ENCODE measurements at regions not wholly inside any gene's neighbourhood (a gene's known extent, or its start where the extent isn't known, plus 50 kb on each side); places are given as distances from the start of the nearest gene placed in this dataset.

DNA sequence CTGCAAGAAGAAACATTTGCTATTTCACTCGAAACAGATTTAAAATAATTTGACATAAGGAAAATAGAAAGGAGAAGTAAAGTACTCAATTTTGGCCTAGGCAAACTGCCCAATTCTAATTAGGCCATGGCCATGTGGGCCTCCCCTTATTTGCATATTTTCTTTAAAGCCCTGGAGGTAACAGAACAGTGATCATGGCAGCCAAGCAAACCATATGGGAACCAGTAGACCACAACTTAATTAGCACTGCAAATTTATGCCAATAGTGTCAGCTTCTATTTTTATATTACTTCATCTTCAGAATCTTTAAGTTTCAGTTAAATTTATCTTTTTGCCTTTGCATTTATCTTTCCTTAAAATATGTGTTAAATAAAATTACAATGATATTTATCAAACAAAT is 63.3 kb upstream of the THSD7A start:
- DNase-seq = no peak
- ATAC-seq (ENCODE audit: poor library complexity) = no peak
- intact Hi-C loops (cut with DNase I) = no loop called here

DNA sequence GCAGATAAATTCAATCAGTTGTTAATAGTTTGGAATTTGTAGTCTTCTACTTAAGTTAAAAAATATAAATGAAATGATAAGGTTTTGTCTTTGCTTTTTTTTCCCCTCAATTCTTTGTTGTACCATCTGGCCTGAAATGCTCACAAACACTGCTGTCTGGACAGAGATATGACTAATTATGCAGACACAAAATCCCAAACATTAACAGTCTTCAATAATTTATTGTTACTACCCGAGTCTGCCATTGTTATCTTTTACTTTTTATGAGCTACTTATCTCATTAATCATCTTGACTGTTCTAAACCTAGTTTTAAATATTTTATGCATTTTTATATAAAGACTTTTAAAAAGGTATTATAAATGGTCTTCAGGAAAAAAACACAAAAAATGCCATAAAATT is 64.7 kb upstream of the THSD7A start:
- DNase-seq (no peak), ATAC-seq (ENCODE audit: poor library complexity) (no peak)
- intact Hi-C loops (cut with DNase I) = no loop called here

DNA sequence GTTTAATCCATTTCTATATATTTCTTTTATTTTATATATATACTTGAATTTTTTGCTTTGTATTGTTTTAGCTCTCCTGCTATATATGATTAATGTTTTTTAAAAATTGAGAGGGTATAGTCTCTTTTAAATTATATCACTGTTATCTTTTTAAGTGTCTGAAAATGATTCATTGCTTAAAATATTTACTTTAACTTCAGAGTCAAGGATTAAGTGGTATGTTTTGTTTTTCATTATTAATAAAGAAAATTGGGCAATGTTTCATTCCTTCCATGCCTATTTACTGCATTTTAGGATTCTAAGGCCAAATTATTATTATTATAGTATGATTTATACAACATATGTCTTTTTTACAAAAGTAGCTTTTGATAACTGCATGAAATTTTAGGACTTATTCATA is 67.2 kb upstream of the THSD7A start:
- intact Hi-C loops (cut with DNase I) = no loop called here
- ATAC-seq (ENCODE audit: poor library complexity) (no peak), DNase-seq (no peak)

DNA sequence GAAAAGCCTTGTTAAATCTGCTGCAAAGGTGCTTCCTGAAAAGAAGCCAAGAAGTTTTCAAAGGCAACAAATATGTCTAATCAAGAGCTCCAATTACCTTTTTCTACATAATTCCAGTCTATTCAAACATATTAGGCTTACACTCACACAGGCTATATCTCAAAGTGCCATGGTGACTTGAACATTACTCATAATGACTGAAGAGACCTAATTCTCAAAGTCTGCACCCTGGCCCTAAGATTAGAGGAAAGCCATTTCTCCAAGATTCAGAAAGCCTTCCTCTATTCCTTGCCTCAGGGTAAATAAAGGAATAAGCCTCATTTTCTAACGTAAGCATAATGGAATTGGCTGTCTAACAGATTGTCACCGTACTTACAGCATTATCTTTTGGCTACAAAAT is 78.3 kb upstream of the THSD7A start:
- no peak for ATAC-seq (ENCODE audit: poor library complexity)
- DNase-seq = no peak
- intact Hi-C loops (cut with DNase I) = no loop called here

DNA sequence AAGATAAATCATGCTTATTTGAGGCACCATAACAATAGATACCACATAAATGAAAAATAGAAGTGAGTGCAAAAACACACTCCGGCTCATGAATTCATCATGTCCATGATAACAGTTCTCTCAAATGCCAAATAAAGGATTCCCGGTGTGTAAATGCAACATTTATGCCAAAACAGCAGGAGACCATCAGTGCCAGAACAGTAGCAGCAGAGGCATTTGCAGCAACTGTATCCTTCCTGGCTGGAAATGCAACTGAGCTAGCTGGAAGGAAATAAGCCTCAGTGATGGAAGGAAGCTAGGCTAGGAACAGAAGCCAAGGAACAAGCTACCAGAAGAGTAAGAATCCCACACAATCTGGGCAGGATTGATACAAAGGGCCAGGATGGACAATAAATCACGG is 79.9 kb upstream of the THSD7A start:
- DNase-seq = no peak
- intact Hi-C loops (cut with DNase I) = no loop called here
- no peak for ATAC-seq (ENCODE audit: poor library complexity)

DNA sequence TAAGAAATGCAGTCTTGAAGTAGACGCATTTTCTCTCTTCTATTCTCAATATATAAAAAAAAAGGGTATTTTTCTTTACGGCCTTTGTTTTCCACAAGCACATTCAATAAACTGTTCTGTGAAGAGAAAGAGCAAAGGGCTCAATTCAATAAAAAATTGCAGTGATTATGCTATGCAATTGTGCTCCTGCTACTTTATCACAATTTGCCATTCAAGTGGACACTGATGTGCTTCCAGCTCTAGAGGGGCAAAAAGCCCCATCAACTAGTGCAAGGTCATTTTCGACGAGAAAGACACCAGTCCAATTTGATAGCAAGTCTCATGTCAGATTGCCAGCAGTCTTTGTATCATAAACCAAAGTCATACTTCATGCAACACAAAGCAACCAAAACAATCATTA is 82.6 kb upstream of the THSD7A start:
- intact Hi-C loops (cut with DNase I) = no loop called here
- no peak for DNase-seq
- ATAC-seq (ENCODE audit: poor library complexity) = no peak

DNA sequence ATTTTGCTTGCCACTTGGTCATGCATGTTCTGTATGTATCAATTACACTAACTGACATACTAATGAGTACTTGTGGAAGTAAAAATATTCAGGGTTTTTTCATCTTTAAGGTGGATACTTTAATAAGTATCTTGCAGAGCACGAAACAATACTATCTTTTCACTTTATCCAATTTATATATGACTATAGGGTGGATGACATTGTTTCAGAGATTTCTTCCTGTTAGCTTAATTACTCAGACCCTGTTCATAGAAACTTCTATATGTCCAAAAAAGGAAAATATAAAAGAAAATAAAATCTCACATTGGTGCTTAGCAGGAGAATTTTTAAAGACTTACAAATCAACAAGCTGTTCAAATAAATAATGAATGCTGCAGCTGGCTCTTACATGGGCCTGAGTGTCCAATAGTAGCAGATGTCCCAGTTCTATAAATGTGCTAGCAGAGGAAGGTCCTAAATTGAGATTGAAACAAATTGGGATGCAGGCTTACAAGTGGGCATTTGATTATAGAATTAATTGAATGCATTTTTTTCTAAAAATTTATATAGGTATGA is 91.5 kb upstream of the THSD7A start:
- intact Hi-C loops (cut with DNase I) = no loop called here
- ATAC-seq (ENCODE audit: poor library complexity) = no peak
- no peak for DNase-seq

GRCh38 chr7:11931307-11931706 is 99.3 kb upstream of the THSD7A start:
- intact Hi-C loops (cut with DNase I) = no loop called here
- no peak for DNase-seq
- ATAC-seq (ENCODE audit: poor library complexity) = no peak

DNA sequence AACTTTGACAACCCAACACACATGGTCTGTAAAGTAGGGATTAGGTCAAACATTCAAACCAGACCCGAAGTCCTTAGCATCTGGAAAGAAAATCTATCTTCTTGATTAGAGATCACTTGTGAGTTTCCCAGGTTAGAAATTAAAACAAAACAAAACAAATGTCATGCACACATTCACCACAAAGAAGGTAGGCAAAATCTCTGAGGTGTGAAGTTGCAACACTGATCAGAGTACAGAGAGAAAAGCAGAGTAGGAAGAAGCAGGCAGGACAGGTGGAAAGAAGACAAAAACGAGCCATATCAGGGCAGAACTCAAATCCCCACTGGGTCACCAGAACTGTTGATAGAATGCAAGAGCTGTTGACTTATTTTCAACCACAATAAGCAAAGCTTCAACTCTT is 102.8 kb upstream of the THSD7A start:
- DNase-seq (no peak), ATAC-seq (ENCODE audit: poor library complexity) (no peak)
- intact Hi-C loops (cut with DNase I) = no loop called here

- no peak for ATAC-seq (ENCODE audit: poor library complexity)
- DNase-seq = no peak
- intact Hi-C loops (cut with DNase I) = no loop called here
Measured at GRCh38 chr7:11935905-11936304, 103.9 kb upstream of the THSD7A start.

DNA sequence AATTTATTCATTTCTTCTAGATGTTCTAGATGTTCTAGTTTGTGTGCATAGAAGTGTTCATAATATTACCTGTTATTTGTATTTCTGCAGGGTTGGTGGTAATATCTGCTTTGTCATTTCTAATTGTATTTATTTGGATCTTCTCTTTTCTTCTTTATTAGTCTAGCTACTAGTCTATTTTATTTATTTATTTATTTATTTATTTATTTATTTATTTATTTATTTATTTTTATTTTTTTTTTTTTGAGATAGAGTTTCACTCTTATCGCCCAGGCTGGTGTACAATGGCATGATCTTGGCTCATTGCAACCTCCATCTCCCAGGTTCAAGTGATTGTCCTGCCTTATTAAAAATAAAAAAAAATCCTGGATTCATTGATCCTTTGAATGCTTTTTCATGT is 114.8 kb upstream of the THSD7A start:
- no peak for DNase-seq
- no peak for ATAC-seq (ENCODE audit: poor library complexity)
- intact Hi-C loops (cut with DNase I) = no loop called here

- ATAC-seq (ENCODE audit: poor library complexity) (no peak), DNase-seq (no peak)
- intact Hi-C loops (cut with DNase I) = no loop called here
Measured at GRCh38 chr7:11950281-11950680, 118.3 kb upstream of the THSD7A start.

DNA sequence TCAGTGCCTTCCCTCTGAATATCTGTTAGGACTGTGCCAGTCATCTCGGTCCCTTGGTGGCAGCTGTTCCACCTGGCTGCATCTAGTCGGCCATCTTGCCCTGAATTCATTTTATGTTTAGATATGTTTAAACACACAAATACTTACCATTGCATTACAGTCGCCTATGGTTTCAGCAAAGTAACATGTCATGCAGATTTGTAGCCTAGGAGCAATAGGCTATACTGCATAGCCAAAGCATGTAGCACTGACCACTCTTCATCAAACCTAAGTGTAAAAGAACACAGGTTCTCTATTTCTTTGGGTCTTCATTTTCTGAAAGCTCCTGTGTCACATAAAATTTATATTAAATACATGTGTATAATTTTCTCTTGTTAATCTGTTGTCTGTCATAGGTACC is 118.9 kb upstream of the THSD7A start:
- intact Hi-C loops (cut with DNase I) = no loop called here
- no peak for ATAC-seq (ENCODE audit: poor library complexity)
- no peak for DNase-seq

DNA sequence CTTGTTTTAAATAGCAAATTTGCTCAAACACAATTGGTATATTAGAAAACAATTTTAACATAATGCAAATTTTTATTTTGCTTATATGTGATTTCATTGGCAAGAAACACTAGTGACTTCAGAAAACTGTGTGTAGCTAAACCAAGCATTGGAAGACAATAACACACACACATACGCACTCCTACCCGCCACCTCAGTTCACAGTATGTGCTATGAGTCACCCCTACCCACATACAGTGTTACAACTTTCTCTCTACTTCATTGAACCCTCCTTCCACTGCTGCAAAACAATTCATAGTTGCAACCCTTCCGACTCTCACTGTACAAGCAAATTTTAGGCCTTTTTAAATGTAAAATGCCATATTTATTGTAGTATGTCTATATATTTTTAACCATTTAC is 119.9 kb upstream of the THSD7A start:
- intact Hi-C loops (cut with DNase I) = no loop called here
- no peak for DNase-seq
- ATAC-seq (ENCODE audit: poor library complexity) = no peak

GRCh38 chr7:11952972-11953371 is 121.0 kb upstream of the THSD7A start:
- ATAC-seq (ENCODE audit: poor library complexity) = no peak
- intact Hi-C loops (cut with DNase I) = no loop called here

GRCh38 chr7:11956991-11957390 is 125.0 kb upstream of the THSD7A start:
- intact Hi-C loops (cut with DNase I) = no loop called here
- DNase-seq (no peak), ATAC-seq (ENCODE audit: poor library complexity) (no peak)

More at GRCh38 chr7:11952972-11953371, 121.0 kb upstream of the THSD7A start:
- DNase-seq = no peak

DNA sequence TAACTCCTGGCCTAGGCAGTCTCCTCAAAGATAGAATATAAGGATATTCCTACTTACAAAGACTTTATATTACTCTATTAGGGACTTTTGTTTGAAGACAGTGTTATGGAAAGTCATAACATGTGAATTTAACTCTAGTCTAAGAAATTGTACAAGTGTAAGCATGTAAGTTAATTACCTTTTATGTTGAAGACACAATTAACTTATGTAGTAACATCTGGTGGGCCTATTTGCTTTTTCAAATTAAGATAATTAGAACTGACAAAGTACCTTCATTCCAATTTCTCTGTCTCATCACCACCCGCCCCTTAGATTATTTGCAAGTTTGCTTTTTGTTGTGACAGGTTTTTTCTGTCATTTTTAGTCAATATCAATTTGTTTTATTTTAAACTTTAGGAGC is 126.0 kb upstream of the THSD7A start:
- ATAC-seq (ENCODE audit: poor library complexity) (no peak), DNase-seq (no peak)
- intact Hi-C loops (cut with DNase I) = no loop called here

DNA sequence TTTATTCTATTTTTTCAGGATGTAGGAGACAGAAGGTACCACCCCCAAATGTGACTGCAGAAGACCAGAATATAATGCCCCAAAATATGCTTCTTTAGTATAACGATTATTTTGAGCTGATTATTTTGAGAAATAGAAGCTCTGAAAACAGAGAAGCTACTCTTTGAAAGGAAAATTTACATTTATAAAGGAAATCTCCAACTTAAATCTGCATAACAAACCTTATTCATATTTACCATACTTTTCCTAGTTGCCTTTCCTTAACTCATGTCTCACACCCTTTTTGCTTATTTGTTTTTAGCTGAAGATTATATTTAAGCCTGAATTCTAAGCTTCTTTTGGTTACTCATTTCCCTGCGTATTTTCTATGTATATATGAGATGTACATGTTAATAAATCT is 127.1 kb upstream of the THSD7A start:
- intact Hi-C loops (cut with DNase I) = no loop called here
- DNase-seq (no peak), ATAC-seq (ENCODE audit: poor library complexity) (no peak)

GRCh38 chr7:11960621-11961020 is 128.6 kb upstream of the THSD7A start:
- ATAC-seq (ENCODE audit: poor library complexity) (no peak), DNase-seq (no peak)
- intact Hi-C loops (cut with DNase I) = no loop called here

DNA sequence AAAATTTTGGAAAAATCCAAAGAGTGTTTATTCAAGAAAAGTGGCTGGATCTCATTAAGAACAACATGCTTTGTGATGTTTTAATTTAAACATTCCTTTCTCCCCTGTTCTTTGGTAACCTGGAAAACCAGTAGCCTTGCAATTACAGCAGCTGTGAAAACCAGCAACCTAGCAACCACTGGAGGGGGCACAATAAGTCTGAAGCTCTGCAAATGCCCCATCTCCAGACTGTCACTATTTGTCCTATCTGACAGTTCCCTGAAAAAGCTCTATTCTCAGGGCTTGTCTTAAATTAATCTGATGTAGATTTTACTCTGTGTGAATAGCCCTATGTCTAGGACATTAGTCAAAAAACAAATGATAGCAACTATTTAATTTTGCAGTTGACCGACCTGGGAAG is 137.6 kb upstream of the THSD7A start:
- intact Hi-C loops (cut with DNase I) = no loop called here
- DNase-seq (no peak), ATAC-seq (ENCODE audit: poor library complexity) (no peak)

DNA sequence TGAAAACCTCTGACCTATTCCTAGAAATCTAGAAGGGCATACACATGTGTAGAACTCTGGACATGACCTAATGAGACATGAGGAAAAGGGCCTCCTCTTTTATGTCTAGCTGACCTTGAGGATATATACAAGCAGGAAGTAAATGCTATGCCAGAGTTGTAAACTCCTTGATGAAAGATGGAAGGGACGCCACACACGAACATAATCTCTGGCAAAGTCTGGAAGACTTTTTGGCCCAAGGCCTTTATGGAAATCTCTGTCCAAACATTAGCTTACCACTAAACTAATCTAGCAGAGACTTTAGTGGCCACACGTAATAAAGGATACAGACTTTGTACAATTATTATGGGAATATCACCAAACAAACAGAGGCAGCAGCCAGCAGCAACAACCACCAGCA is 138.1 kb upstream of the THSD7A start:
- intact Hi-C loops (cut with DNase I) = no loop called here
- DNase-seq (no peak), ATAC-seq (ENCODE audit: poor library complexity) (no peak)

GRCh38 chr7:11985376-11985775 is 153.4 kb upstream of the THSD7A start:
- no peak for DNase-seq
- intact Hi-C loops (cut with DNase I) = no loop called here
- no peak for ATAC-seq (ENCODE audit: poor library complexity)
